Naive B cell (primary cell): ENCODE measurements at regions not wholly inside any gene's neighbourhood (a gene's known extent, or its start where the extent isn't known, plus 50 kb on each side); places are given as distances from the start of the nearest gene placed in this dataset.

Source experiments
- ATAC-seq, 2 donors: fragments of 150-1000 bp; cut with Tn5 transposase; 2 replicates each; pipeline ENCODE4 v1.10.0; 2021; ENCODE audit warnings: low read depth in 2 of 2, mild to moderate bottlenecking in 2 of 2, moderate library complexity in 2 of 2
- DNase-seq: peaks from one replicate; pipeline ENCODE4 v3.0.0; 2022
- H3K27ac Mint-ChIP-seq, 6 donors: one replicate each; pipeline ENCODE4 v1.8.0; 2020 to 2022; ENCODE audit warnings: mild to moderate bottlenecking in 6 of 6, mixed read lengths in 6 of 6, moderate library complexity in 5 of 6, inconsistent platforms in 2 of 6
- H3K27me3 Mint-ChIP-seq, 3 donors: one replicate each; pipeline ENCODE4 v1.8.0; 2021 to 2022; ENCODE audit warnings: mixed read lengths in 3 of 3, mild to moderate bottlenecking in 1 of 3
- H3K36me3 Mint-ChIP-seq, 2 donors: one replicate each; pipeline ENCODE4 v1.8.0; 2020 to 2022; ENCODE audit warnings: mixed read lengths in 2 of 2, inconsistent platforms in 1 of 2, mild to moderate bottlenecking in 1 of 2
- H3K4me1 Mint-ChIP-seq, 3 donors: one replicate each; pipeline ENCODE4 v1.8.0; 2020 to 2022; ENCODE audit warnings: mixed read lengths in 3 of 3, inconsistent platforms in 1 of 3, mild to moderate bottlenecking in 1 of 3, moderate library complexity in 1 of 3
- H3K4me3 Mint-ChIP-seq, 8 donors: one replicate each; pipeline ENCODE4 v1.8.0; 2020 to 2022; ENCODE audit warnings: mild to moderate bottlenecking in 8 of 8, mixed read lengths in 8 of 8, moderate library complexity in 8 of 8, inconsistent platforms in 2 of 8
- H3K9me3 Mint-ChIP-seq, 7 donors: one replicate each; pipeline ENCODE4 v1.8.0; 2020 to 2022; ENCODE audit warnings: mixed read lengths in 7 of 7, mild to moderate bottlenecking in 5 of 7, inconsistent platforms in 2 of 7, moderate library complexity in 1 of 7

GRCh38 chr7:3238525-3239210 lies 62.4 kb upstream of the SDK1 start:
- DNase-seq, result no peak
- H3K36me3 Mint-ChIP-seq, result peaks cover 0 to 11% of the 10 kb centered on the region in 2 donors
- no peak overlapping the region for H3K4me3 Mint-ChIP-seq
- H3K27ac Mint-ChIP-seq, result no peak overlapping the region
- ATAC-seq, result no peak
- peaks cover 4 to 21% (median 13%) of the 10 kb centered on the region in 7 donors for H3K9me3 Mint-ChIP-seq
- H3K4me1 Mint-ChIP-seq, result no peaks in the 10 kb centered on the region
- H3K27me3 Mint-ChIP-seq, result peaks cover 18 to 42% (median 19%) of the 10 kb centered on the region in 3 donors

DNA sequence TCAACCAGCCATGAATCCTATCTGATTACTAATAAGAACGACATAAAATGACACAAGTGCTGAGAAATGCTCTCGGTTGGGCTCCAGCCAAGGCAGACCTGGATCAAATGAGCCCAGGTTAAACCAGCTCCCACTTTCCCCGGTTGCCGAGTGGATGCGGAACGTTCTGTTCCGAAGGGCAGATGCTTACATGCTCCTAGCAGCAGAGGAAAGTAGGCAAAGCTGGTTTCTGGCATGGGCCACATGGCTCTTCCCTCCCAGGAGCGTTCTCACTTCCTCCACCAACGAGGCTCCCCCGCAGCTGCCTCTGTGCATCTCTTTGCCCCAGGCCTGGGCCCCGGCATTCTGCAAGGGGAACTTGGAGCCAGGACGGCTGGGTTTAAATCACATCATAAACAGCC lies 61.8 kb upstream of the SDK1 start:
- no peaks in the 10 kb centered on the region for H3K4me1 Mint-ChIP-seq
- H3K9me3 Mint-ChIP-seq, result peaks cover 4 to 21% (median 13%) of the 10 kb centered on the region in 7 donors
- no peak overlapping the region for H3K4me3 Mint-ChIP-seq
- peaks cover 0 to 11% of the 10 kb centered on the region in 2 donors for H3K36me3 Mint-ChIP-seq
- DNase-seq, result no peak
- H3K27ac Mint-ChIP-seq, result peak overlapping the region in 1 of 6 donors; percentile 76
- no peak for ATAC-seq
- H3K27me3 Mint-ChIP-seq, result peaks cover 18 to 42% (median 19%) of the 10 kb centered on the region in 3 donors

DNA sequence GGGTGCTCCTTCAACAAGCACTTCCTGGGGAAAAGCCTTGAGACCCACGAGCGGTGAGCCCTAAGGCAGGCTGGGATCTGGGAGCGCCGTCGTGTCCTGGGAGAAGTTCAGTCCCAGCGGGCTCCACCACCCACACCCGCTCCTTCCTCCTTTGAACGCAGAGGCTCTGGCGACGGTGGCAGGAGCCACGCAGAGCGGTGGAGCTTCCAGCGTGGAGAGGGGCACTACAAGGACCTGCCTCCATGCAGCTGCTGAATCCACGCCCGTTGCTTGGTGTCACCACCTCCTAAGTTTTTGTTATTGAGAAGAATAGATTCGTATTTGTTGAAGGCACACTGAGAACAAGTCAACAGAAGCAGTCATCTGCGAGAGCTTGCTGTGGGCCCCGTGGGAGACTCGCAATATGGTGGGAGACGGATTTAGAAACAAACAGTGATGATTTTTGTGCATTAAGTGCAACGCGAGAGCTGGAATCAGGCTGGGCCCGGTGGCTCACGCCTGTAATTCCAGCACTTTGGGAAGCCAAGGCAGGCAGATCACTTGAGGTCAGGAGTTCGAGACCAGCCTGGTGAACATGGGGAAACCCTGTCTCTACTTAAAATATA lies 60.1 kb upstream of the SDK1 start:
- Mint-ChIP-seq H3K27me3 (peaks cover 10 to 37% (median 13%) of the 10 kb centered on the region in 3 donors), H3K4me3 (no peak overlapping the region), H3K9me3 (peaks cover 0 to 9% (median 3%) of the 10 kb centered on the region in 7 donors), H3K4me1 (no peaks in the 10 kb centered on the region), H3K27ac (no peak overlapping the region), H3K36me3 (no peaks in the 10 kb centered on the region)
- ATAC-seq (no peak), DNase-seq (no peak)

GRCh38 chr7:3241686-3242258 lies 59.3 kb upstream of the SDK1 start:
- H3K4me1 Mint-ChIP-seq, result no peaks in the 10 kb centered on the region
- H3K9me3 Mint-ChIP-seq, result peaks cover 3 to 18% (median 5%) of the 10 kb centered on the region in 7 donors
- peak overlapping the region in 1 of 8 donors; percentile 73 for H3K4me3 Mint-ChIP-seq
- ATAC-seq, result no peak
- H3K27ac Mint-ChIP-seq, result peak overlapping the region in 1 of 6 donors; percentile 60
- peaks cover 10 to 45% (median 21%) of the 10 kb centered on the region in 3 donors for H3K27me3 Mint-ChIP-seq
- DNase-seq, result no peak
- H3K36me3 Mint-ChIP-seq, result peaks cover 5% of the 10 kb centered on the region in 2 donors

- no peak overlapping the region for H3K4me3 Mint-ChIP-seq
- H3K4me1 Mint-ChIP-seq, result no peaks in the 10 kb centered on the region
- H3K36me3 Mint-ChIP-seq, result peaks cover 9% of the 10 kb centered on the region in 2 donors
- no peak for ATAC-seq
- DNase-seq, result no peak
- peaks cover 4 to 19% (median 9%) of the 10 kb centered on the region in 7 donors for H3K9me3 Mint-ChIP-seq
- H3K27me3 Mint-ChIP-seq, result peaks cover 10 to 50% (median 26%) of the 10 kb centered on the region in 3 donors
- peak overlapping the region in 3 of 6 donors; percentile 14 to 44 (median 14) for H3K27ac Mint-ChIP-seq
These were observed 58.6 kb upstream of the SDK1 start for GRCh38 chr7:3242398-3242972.

GRCh38 chr7:3243256-3243655 lies 57.8 kb upstream of the SDK1 start:
- Mint-ChIP-seq H3K9me3 (peaks cover 4 to 14% (median 12%) of the 10 kb centered on the region in 7 donors), H3K4me1 (no peaks in the 10 kb centered on the region), H3K27ac (peak overlapping the region in 1 of 6 donors; percentile 44), H3K4me3 (no peak overlapping the region), H3K27me3 (peaks cover 10 to 43% (median 26%) of the 10 kb centered on the region in 3 donors), H3K36me3 (peaks cover 9% of the 10 kb centered on the region in 2 donors)
- DNase-seq, result no peak
- no peak for ATAC-seq

- Mint-ChIP-seq H3K27ac (peak overlapping the region in 1 of 6 donors; percentile 43), H3K36me3 (peaks cover 9% of the 10 kb centered on the region in 2 donors), H3K4me3 (no peak overlapping the region), H3K27me3 (peaks cover 10 to 43% (median 29%) of the 10 kb centered on the region in 3 donors), H3K4me1 (no peaks in the 10 kb centered on the region), H3K9me3 (peaks cover 4 to 14% (median 12%) of the 10 kb centered on the region in 7 donors)
- DNase-seq (no peak), ATAC-seq (no peak)
These were observed 57.4 kb upstream of the SDK1 start for GRCh38 chr7:3243680-3244079.

- Mint-ChIP-seq H3K9me3 (peaks cover 4 to 14% (median 12%) of the 10 kb centered on the region in 7 donors), H3K27me3 (peaks cover 10 to 43% (median 33%) of the 10 kb centered on the region in 3 donors), H3K4me1 (no peaks in the 10 kb centered on the region), H3K4me3 (no peak overlapping the region), H3K36me3 (peaks cover 9% of the 10 kb centered on the region in 2 donors), H3K27ac (peak overlapping the region in 1 of 6 donors; percentile 61)
- ATAC-seq, result no peak
- DNase-seq, result no peak
These were observed 56.7 kb upstream of the SDK1 start for GRCh38 chr7:3244241-3244814.

DNA sequence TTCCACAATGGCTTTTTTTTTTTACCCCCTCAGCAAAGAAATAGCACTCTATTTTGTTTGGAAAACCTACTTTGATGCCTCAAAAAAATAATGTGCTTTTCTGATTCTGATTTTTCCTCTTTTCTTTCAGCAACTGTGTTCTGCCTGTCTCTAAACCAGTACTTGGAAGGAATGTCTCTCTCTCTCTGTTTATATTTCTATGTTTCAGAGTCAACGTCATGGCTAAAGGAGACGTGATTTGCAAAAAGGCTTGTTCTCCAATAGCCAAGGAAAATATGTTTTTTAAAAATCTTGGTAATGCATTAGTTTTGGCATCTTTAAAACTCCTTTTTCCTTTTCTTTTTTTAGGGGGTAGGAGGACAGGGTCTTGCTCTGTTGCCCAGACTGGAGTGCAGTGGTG lies 56.0 kb upstream of the SDK1 start:
- no peak overlapping the region for H3K4me3 Mint-ChIP-seq
- H3K4me1 Mint-ChIP-seq, result no peaks in the 10 kb centered on the region
- ATAC-seq, result no peak
- H3K36me3 Mint-ChIP-seq, result peaks cover 9% of the 10 kb centered on the region in 2 donors
- H3K27me3 Mint-ChIP-seq, result peaks cover 10 to 43% (median 33%) of the 10 kb centered on the region in 3 donors
- DNase-seq, result no peak
- H3K9me3 Mint-ChIP-seq, result peaks cover 4 to 14% (median 12%) of the 10 kb centered on the region in 7 donors
- no peak overlapping the region for H3K27ac Mint-ChIP-seq

GRCh38 chr7:3245721-3246120 lies 55.3 kb upstream of the SDK1 start:
- Mint-ChIP-seq H3K27ac (no peak overlapping the region), H3K4me3 (peak overlapping the region in 1 of 8 donors; percentile 63), H3K27me3 (peaks cover 10 to 41% (median 33%) of the 10 kb centered on the region in 3 donors), H3K36me3 (peaks cover 9% of the 10 kb centered on the region in 2 donors), H3K9me3 (peaks cover 4 to 14% (median 12%) of the 10 kb centered on the region in 7 donors), H3K4me1 (no peaks in the 10 kb centered on the region)
- ATAC-seq, result no peak
- DNase-seq, result no peak

GRCh38 chr7:3246127-3246526 lies 54.9 kb upstream of the SDK1 start:
- H3K4me3 Mint-ChIP-seq, result no peak overlapping the region
- no peak for DNase-seq
- ATAC-seq, result no peak
- H3K36me3 Mint-ChIP-seq, result peaks cover 9% of the 10 kb centered on the region in 2 donors
- H3K27me3 Mint-ChIP-seq, result peaks cover 13 to 41% (median 33%) of the 10 kb centered on the region in 3 donors
- H3K9me3 Mint-ChIP-seq, result peaks cover 4 to 16% (median 12%) of the 10 kb centered on the region in 7 donors
- no peaks in the 10 kb centered on the region for H3K4me1 Mint-ChIP-seq
- no peak overlapping the region for H3K27ac Mint-ChIP-seq

GRCh38 chr7:3246651-3247050 lies 54.4 kb upstream of the SDK1 start:
- Mint-ChIP-seq H3K36me3 (peaks cover 9% of the 10 kb centered on the region in 2 donors), H3K27me3 (peaks cover 14 to 39% (median 33%) of the 10 kb centered on the region in 3 donors)
- ATAC-seq, result no peak

DNA sequence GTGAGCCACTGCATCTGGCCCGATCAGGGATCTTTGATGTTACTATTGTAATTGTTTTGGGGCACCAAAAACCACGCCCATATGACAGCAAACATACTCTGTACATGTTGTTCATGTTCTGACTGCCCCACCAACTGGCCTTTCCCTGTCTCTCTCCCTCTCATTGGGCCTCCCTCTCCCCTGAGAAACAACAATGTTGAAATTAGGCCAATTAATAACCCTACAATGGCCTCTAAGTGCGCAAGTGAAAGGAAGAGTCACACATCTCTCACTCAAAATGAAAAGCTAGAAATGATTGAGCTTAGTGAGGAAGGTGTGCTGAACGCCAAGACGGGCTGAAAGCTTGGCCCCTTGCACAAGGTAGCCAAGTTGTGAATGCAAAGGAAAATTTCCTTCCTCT lies 50.3 kb upstream of the SDK1 start:
- peaks cover 11 to 27% (median 24%) of the 10 kb centered on the region in 3 donors for H3K27me3 Mint-ChIP-seq
- H3K4me3 Mint-ChIP-seq, result no peak overlapping the region
- H3K9me3 Mint-ChIP-seq, result peaks cover 3 to 19% (median 12%) of the 10 kb centered on the region in 7 donors
- no peak overlapping the region for H3K27ac Mint-ChIP-seq
- DNase-seq (no peak), ATAC-seq (no peak)
- H3K4me1 Mint-ChIP-seq, result no peaks in the 10 kb centered on the region
- peaks cover 9% of the 10 kb centered on the region in 2 donors for H3K36me3 Mint-ChIP-seq

More at GRCh38 chr7:3246651-3247050, 54.4 kb upstream of the SDK1 start:
- Mint-ChIP-seq H3K9me3 (peaks cover 4 to 19% (median 12%) of the 10 kb centered on the region in 7 donors), H3K4me3 (no peak overlapping the region), H3K4me1 (no peaks in the 10 kb centered on the region), H3K27ac (no peak overlapping the region)
- no peak for DNase-seq
